ENCODE measurements at regions not wholly inside any gene's neighbourhood (a gene's known extent, or its start where the extent isn't known, plus 50 kb on each side); places are given as distances from the start of the nearest gene placed in this dataset.

DNA sequence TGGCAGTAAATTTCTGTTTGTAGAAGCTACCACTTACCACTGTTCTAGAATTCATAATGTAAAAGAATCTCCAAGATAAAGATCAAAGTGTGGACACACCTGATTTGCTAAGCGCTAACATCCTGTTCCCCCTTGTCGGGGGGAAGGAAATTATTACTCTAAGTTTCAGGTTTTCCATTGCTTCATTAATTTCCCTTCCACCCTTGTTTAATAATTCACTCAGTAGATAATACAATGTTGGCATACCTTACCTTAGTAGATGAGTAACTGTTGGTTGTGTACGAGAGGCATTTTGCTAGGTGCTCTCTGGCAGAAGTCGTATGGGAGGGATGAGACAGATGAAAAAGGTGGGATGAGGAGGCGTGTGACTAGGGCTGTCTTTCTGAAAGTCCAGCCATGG lies 641.2 kb upstream of the ARRDC4 start:
- Histone ChIP-seq H3K36me3 (ENCODE audit: control insufficient read depth, insufficient read depth, low read length) (no peaks in the 10 kb centered on the region), H3K9me3 (ENCODE audit: control insufficient read depth, low read length) (no peaks in the 10 kb centered on the region), H3K27ac (ENCODE audit: insufficient read depth, low read depth, low read length, poor library complexity, severe bottlenecking) (no peak overlapping the region), H3K4me1 (ENCODE audit: control insufficient read depth, insufficient read depth, low read length) (no peaks in the 10 kb centered on the region), H3K4me3 (ENCODE audit: insufficient read depth, low read depth, low read length) (no peak overlapping the region), H3K27me3 (ENCODE audit: control insufficient read depth, insufficient read depth, low read length, poor library complexity, severe bottlenecking) (no peaks in the 10 kb centered on the region)
- WGBS, 2 experiments, result 94 to 98% methylated on average over 5 of the region's 5 CpGs

DNA sequence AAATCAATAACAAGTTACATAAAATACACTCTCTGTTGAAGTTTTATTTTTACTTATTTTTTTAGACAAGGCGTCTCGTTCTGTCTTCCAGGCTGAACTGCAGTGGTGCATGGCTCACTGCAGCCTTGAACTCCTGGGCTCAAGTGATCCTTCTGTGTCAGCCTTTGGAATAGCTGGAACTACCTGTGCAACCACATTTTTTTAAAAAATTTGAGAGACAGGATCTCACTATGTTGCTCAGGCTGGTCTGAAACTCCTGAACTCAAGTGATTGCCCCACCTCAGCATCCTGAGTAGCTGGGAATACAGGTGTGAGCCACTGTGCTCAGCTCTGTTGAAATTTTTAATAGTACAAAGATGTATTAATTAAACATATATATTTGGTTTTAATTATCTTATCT lies 614.3 kb upstream of the ARRDC4 start:
- H3K9me3 ChIP-seq (ENCODE audit: control insufficient read depth, low read length), result no peaks in the 10 kb centered on the region
- 85 to 92% methylated on average over 2 of the region's 2 CpGs for WGBS, 2 experiments
- no peak overlapping the region for H3K27ac ChIP-seq (ENCODE audit: insufficient read depth, low read depth, low read length, poor library complexity, severe bottlenecking)
- H3K27me3 ChIP-seq (ENCODE audit: control insufficient read depth, insufficient read depth, low read length, poor library complexity, severe bottlenecking), result no peaks in the 10 kb centered on the region
- H3K36me3 ChIP-seq (ENCODE audit: control insufficient read depth, insufficient read depth, low read length), result no peaks in the 10 kb centered on the region
- H3K4me3 ChIP-seq (ENCODE audit: insufficient read depth, low read depth, low read length), result no peak overlapping the region
- H3K4me1 ChIP-seq (ENCODE audit: control insufficient read depth, insufficient read depth, low read length), result no peaks in the 10 kb centered on the region

DNA sequence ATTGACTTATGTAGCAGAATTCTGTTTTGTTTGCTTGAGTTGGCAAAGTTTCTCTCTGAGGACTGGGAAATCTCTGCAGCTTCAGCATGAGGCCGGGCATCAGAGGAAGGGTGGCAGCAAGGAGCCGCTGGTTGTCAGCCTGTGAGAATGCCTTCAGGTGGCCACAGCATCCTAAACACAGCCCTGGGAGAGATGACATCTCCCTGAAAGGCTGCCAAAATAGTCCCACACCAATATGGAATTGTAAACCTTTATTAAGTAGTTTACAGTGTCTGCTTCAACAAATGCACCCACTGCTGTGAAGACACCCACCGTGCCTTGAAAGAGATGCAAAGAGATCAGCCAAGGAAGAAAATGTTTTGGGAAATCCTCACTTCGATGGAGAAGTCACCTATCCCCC lies 609.7 kb upstream of the ARRDC4 start:
- H3K27ac ChIP-seq (ENCODE audit: insufficient read depth, low read depth, low read length, poor library complexity, severe bottlenecking), result no peak overlapping the region
- no peaks in the 10 kb centered on the region for H3K9me3 ChIP-seq (ENCODE audit: control insufficient read depth, low read length)
- H3K36me3 ChIP-seq (ENCODE audit: control insufficient read depth, insufficient read depth, low read length), result no peaks in the 10 kb centered on the region
- H3K4me3 ChIP-seq (ENCODE audit: insufficient read depth, low read depth, low read length), result no peak overlapping the region
- H3K27me3 ChIP-seq (ENCODE audit: control insufficient read depth, insufficient read depth, low read length, poor library complexity, severe bottlenecking), result no peaks in the 10 kb centered on the region
- H3K4me1 ChIP-seq (ENCODE audit: control insufficient read depth, insufficient read depth, low read length), result no peaks in the 10 kb centered on the region
- 61 to 63% methylated on average over 4 of the region's 4 CpGs for WGBS, 2 experiments

DNA sequence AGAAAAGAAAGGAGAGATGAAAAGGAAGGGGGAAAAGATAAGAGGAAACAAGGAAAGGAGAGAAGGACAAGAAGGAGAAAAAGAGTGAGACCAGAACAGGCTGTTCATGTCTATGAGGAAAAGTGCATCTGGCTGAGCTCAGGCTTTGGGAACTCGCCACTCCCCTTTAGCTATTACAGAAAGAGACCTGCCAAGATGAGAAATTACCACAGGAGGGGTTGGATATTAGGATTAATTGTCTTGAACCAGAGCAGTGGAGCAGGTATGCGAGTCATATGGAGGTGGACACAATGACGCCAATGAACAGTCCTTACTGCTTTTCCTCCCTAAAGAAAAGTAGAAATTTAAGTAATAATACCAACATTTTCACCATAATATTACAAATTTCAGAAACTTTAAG lies 577.0 kb upstream of the ARRDC4 start:
- WGBS, 2 experiments, result 98 to 100% methylated on average over 1 to 3 of the region's 3 CpGs
- Histone ChIP-seq H3K36me3 (ENCODE audit: control insufficient read depth, insufficient read depth, low read length) (no peaks in the 10 kb centered on the region), H3K4me1 (ENCODE audit: control insufficient read depth, insufficient read depth, low read length) (no peaks in the 10 kb centered on the region)

DNA sequence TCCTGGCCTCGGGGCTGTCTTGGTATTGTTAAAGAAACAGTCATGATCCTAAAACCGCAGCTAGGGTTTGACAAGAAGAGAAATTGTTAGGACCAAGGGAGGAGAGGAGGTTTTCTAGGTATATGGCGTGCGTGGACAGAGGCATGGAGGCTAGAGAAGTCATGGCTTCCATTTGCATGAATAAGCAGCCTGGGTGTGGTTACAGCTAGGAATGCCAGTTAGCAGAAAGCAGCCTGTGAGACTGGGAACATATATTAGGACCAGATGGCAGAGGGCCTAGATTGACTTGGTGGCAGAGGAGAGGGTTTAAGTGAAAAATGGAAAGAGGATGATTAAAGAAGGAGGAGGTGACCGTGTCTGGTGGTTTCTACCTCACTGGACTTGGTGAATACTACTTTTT lies 573.6 kb upstream of the ARRDC4 start:
- Histone ChIP-seq H3K4me3 (ENCODE audit: insufficient read depth, low read depth, low read length) (no peak overlapping the region), H3K9me3 (ENCODE audit: control insufficient read depth, low read length) (no peaks in the 10 kb centered on the region), H3K36me3 (ENCODE audit: control insufficient read depth, insufficient read depth, low read length) (no peaks in the 10 kb centered on the region), H3K4me1 (ENCODE audit: control insufficient read depth, insufficient read depth, low read length) (no peaks in the 10 kb centered on the region), H3K27me3 (ENCODE audit: control insufficient read depth, insufficient read depth, low read length, poor library complexity, severe bottlenecking) (no peaks in the 10 kb centered on the region), H3K27ac (ENCODE audit: insufficient read depth, low read depth, low read length, poor library complexity, severe bottlenecking) (no peak overlapping the region)
- WGBS, 2 experiments, result 95% methylated on average over 5 of the region's 5 CpGs

More for the DNA sequence above, 577.0 kb upstream of the ARRDC4 start:
- Histone ChIP-seq H3K4me3 (ENCODE audit: insufficient read depth, low read depth, low read length) (no peak overlapping the region), H3K27me3 (ENCODE audit: control insufficient read depth, insufficient read depth, low read length, poor library complexity, severe bottlenecking) (no peaks in the 10 kb centered on the region), H3K9me3 (ENCODE audit: control insufficient read depth, low read length) (no peaks in the 10 kb centered on the region), H3K27ac (ENCODE audit: insufficient read depth, low read depth, low read length, poor library complexity, severe bottlenecking) (no peak overlapping the region)

DNA sequence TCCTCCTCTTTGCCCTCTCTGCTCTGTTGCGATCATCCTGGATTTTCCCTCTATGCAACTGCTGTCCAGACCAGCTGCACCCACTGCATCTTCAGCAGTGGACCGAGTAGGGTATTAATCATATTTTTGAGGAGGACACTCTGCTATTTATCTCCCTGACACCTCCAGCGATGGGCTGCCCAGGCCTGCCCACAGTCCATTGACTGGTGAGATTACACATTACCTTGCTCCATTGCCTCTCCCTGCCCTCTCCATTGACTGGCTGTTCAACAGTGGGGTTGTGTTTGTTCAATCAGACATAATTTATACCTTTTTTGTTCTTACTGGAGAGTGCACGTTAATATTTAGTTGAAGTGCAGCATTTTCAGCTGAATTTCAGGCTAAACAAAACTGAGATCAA lies 559.3 kb upstream of the ARRDC4 start:
- H3K4me1 ChIP-seq (ENCODE audit: control insufficient read depth, insufficient read depth, low read length), result no peaks in the 10 kb centered on the region
- H3K27ac ChIP-seq (ENCODE audit: insufficient read depth, low read depth, low read length, poor library complexity, severe bottlenecking), result no peak overlapping the region
- H3K4me3 ChIP-seq (ENCODE audit: insufficient read depth, low read depth, low read length), result no peak overlapping the region
- WGBS, 2 experiments, result 92 to 98% methylated on average over 3 to 4 of the region's 4 CpGs
- H3K36me3 ChIP-seq (ENCODE audit: control insufficient read depth, insufficient read depth, low read length), result no peaks in the 10 kb centered on the region
- H3K9me3 ChIP-seq (ENCODE audit: control insufficient read depth, low read length), result no peaks in the 10 kb centered on the region
- H3K27me3 ChIP-seq (ENCODE audit: control insufficient read depth, insufficient read depth, low read length, poor library complexity, severe bottlenecking), result no peaks in the 10 kb centered on the region

DNA sequence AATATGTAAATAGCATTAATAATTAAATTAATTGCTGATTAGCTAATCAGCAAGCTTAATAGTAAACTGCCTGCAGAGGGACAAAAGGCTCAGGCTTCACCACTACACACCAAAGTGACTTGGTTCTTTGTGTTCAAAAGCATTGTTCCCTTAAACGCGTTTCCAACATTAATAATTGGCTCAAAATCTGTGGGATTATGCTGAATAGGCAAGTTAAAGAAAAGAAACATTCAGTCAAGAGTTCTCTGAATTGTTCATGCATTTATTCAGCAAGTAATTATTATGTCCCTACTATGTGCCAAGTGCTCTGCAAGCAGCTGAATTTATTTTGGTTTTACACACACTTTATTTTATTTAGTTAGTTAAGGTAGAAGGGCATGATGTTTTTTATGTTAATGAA lies 558.5 kb upstream of the ARRDC4 start:
- H3K4me1 ChIP-seq (ENCODE audit: control insufficient read depth, insufficient read depth, low read length), result no peaks in the 10 kb centered on the region
- H3K27me3 ChIP-seq (ENCODE audit: control insufficient read depth, insufficient read depth, low read length, poor library complexity, severe bottlenecking), result no peaks in the 10 kb centered on the region
- 97 to 100% methylated on average over 2 of the region's 2 CpGs for WGBS, 2 experiments
- no peaks in the 10 kb centered on the region for H3K9me3 ChIP-seq (ENCODE audit: control insufficient read depth, low read length)
- no peak overlapping the region for H3K4me3 ChIP-seq (ENCODE audit: insufficient read depth, low read depth, low read length)
- H3K27ac ChIP-seq (ENCODE audit: insufficient read depth, low read depth, low read length, poor library complexity, severe bottlenecking), result no peak overlapping the region
- H3K36me3 ChIP-seq (ENCODE audit: control insufficient read depth, insufficient read depth, low read length), result no peaks in the 10 kb centered on the region

DNA sequence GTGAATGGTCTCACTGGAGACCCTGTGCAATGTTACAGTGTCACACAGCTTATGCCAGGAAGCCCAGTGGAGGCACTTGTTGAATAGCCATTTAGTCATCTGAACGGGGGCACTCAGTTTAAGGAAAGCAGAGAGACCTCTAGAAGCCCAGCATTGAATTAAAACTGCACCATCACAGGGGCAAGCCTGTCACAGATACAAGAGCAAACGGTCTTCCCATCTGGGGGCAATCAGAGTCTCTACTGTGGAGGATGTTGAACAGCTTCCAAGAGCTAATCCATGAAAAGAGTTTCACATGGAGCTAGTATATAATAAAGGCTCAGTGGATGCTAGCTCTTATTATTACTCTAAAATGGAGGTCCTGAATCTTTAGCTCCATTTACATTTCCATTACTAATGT lies 553.7 kb upstream of the ARRDC4 start:
- H3K4me3 ChIP-seq (ENCODE audit: insufficient read depth, low read depth, low read length), result no peak overlapping the region
- no peaks in the 10 kb centered on the region for H3K36me3 ChIP-seq (ENCODE audit: control insufficient read depth, insufficient read depth, low read length)
- H3K9me3 ChIP-seq (ENCODE audit: control insufficient read depth, low read length), result no peaks in the 10 kb centered on the region
- no peaks in the 10 kb centered on the region for H3K4me1 ChIP-seq (ENCODE audit: control insufficient read depth, insufficient read depth, low read length)
- no peak overlapping the region for H3K27ac ChIP-seq (ENCODE audit: insufficient read depth, low read depth, low read length, poor library complexity, severe bottlenecking)
- 69% methylated on average over 2 of the region's 2 CpGs for WGBS, 2 experiments
- no peaks in the 10 kb centered on the region for H3K27me3 ChIP-seq (ENCODE audit: control insufficient read depth, insufficient read depth, low read length, poor library complexity, severe bottlenecking)

DNA sequence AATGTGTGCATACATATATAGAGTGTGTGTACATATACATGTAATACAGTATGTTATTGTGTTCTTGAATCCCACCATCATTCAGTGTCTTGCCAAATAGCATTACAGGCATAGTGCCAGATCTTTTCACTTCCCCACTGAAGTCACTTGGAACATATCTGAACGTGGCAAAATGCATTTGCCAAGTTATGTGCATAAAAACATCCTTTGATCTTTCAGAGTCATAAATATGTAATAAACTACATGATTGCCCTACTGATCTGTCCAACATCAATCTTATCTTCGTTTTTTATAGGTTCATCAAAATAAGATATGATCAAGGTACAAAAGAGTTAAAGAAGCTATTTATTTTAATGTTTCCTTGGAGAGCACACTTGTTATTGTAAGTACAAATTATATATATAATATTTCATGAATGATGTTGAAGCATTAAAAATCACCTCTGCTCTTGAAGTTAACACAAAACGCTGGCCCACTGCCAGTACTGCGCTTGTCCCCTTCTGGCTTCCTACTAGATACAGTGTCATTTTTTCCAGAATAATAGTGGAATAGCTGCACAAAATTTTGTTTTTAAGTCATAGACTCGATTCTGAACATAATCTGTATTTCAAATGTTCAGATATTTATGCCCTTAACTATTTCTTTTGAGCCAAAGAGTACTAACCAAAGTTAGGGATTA lies 549.5 kb upstream of the ARRDC4 start:
- Histone ChIP-seq H3K27me3 (ENCODE audit: control insufficient read depth, insufficient read depth, low read length, poor library complexity, severe bottlenecking) (no peaks in the 10 kb centered on the region), H3K4me3 (ENCODE audit: insufficient read depth, low read depth, low read length) (no peak overlapping the region), H3K4me1 (ENCODE audit: control insufficient read depth, insufficient read depth, low read length) (no peaks in the 10 kb centered on the region), H3K36me3 (ENCODE audit: control insufficient read depth, insufficient read depth, low read length) (no peaks in the 10 kb centered on the region), H3K9me3 (ENCODE audit: control insufficient read depth, low read length) (no peaks in the 10 kb centered on the region), H3K27ac (ENCODE audit: insufficient read depth, low read depth, low read length, poor library complexity, severe bottlenecking) (no peak overlapping the region)
- WGBS, 2 experiments, result 90 to 95% methylated on average over 1 to 4 of the region's 5 CpGs

DNA sequence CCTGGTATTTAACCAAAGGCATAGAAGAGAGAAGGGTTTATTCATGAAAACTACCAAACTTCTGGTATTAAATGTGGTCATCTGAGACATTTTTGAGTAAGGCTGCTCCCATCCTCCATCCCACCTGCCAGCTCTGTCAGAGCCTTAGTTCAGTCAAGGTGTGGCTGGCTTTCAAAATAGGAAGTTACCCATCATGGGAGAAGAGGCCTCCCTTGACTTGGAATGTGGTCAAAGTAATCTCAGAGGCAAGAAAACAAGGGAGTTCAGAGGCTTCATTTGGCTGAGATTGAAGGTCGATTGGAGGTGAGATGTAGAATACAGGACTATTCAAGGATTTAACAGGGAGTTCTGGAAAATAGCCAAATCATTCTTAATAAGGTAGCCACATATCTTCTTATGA lies 540.4 kb upstream of the ARRDC4 start:
- Histone ChIP-seq H3K27ac (ENCODE audit: insufficient read depth, low read depth, low read length, poor library complexity, severe bottlenecking) (no peak overlapping the region), H3K36me3 (ENCODE audit: control insufficient read depth, insufficient read depth, low read length) (no peaks in the 10 kb centered on the region), H3K4me1 (ENCODE audit: control insufficient read depth, insufficient read depth, low read length) (no peaks in the 10 kb centered on the region), H3K27me3 (ENCODE audit: control insufficient read depth, insufficient read depth, low read length, poor library complexity, severe bottlenecking) (no peaks in the 10 kb centered on the region), H3K9me3 (ENCODE audit: control insufficient read depth, low read length) (no peaks in the 10 kb centered on the region), H3K4me3 (ENCODE audit: insufficient read depth, low read depth, low read length) (no peak overlapping the region)
- 91 to 95% methylated on average over 1 of the region's 1 CpG for WGBS, 2 experiments

DNA sequence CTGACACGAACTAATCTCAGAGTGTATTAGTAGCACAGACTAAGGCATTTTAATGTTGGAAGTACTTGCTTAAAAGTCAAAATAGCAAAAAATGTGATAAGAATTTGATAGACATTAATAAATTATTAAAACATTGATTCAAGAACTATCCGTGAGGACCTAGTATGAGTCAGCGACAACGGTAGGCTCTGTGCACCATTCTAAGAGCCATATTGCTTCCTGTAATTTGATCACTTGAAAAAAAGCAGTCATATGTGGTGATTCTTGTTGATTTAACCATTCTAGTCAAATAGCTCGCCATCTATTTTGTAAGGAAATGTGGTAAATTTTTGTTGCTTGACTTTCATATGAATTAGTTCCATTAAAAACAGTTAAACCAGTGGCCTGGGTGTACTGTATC lies 534.9 kb upstream of the ARRDC4 start:
- Histone ChIP-seq H3K4me3 (ENCODE audit: insufficient read depth, low read depth, low read length) (no peak overlapping the region), H3K36me3 (ENCODE audit: control insufficient read depth, insufficient read depth, low read length) (no peaks in the 10 kb centered on the region), H3K4me1 (ENCODE audit: control insufficient read depth, insufficient read depth, low read length) (no peaks in the 10 kb centered on the region), H3K27ac (ENCODE audit: insufficient read depth, low read depth, low read length, poor library complexity, severe bottlenecking) (no peak overlapping the region), H3K9me3 (ENCODE audit: control insufficient read depth, low read length) (no peaks in the 10 kb centered on the region), H3K27me3 (ENCODE audit: control insufficient read depth, insufficient read depth, low read length, poor library complexity, severe bottlenecking) (no peaks in the 10 kb centered on the region)
- 94% methylated on average over 4 to 5 of the region's 5 CpGs for WGBS, 2 experiments
